ENCODE measurements at regions not wholly inside any gene's neighbourhood (a gene's known extent, or its start where the extent isn't known, plus 50 kb on each side); places are given as distances from the start of the nearest gene placed in this dataset.
"Not testable (repeated sequence)": the region's sequence is repeated elsewhere in the genome, so short reads cannot be mapped to it uniquely, and the experiment has no call there.

DNA sequence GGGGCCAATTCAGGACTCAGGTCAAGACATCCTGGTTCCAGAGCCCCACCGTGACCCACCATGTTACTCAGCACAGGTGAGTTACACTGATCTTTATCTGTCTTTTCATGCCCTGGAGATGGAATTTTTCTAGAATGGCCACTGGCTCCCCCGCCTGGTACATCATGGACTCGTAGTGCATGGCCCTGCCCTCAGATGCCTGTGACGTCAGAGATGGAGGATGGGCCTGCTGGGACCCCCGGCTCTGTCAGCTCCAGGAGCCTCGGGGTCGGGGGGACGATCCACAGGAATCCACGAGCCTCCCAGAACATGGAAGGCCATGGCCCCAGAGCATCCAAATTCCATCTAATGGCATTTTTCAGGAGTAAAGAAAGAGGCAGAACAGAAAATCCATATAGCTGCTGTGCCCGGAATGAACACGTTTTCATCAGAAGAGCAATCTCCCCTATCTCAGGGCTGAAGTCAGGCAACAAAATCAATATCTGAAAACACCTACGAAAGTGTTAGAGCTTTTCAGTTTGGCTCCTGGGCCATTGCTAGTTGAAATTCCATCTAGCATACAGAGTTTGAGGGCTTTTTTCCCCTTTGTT is 146.7 kb upstream of the SFSWAP start:
- not testable (repeated sequence) for DNase-seq (ENCODE audit: low read depth in 2 of 2)

DNA sequence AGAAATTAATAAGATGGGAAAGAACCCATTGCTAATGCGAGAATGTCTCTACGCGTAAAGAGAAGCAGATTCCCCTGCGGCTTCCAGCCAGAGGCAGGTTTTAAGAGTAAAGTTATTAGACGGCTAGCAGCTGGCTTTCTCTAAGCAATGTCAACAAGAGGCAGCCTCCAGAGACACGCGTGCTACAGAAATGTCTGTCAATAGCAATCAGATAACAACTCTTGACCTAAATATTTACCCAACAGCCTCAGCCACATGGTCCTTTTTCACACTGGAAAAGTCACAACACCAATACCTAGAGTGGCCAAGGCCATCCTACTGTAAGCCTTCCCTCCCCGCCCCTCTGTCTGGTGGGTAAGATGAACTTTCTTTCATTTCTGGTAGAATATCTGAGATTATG is 146.0 kb upstream of the SFSWAP start:
- no peak for DNase-seq (ENCODE audit: low read depth in 2 of 2)

DNA sequence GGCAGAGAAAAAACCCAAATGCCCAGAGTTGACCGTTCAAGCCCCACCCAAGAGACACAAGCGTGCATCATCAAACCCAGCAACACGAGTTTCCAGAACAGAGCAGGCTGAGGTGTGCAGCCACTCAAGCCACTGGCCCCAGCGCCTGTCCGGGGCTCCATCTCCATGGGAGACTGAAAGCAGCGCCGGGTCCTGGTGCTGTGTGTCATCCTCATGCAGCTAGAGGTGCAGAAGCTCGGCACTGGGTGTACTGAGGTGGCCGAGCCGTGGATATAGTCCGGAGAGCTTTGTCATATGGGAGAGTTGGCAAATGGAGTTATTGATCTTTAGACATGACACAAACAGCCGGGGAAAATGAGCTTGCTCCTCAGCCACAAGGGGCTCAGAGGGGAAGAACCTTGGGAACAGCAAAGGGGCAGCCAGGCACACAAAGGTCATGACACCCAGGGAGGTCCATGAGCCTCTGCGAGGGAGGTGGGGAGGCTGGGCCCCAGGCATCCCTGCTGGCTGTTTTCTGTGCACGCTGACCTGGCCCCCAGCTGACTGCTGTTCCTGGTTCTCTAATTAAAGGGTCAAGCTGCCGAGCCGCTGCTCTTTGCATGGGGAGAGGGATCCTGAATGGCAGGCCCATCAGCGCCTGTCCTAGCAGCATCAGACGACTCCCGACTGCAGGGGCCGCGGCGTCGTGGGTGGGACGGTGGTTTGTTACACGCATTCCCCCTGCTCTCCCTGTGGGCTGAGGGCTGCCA is 145.4 kb upstream of the SFSWAP start:
- DNase-seq (ENCODE audit: low read depth in 2 of 2): no peak

DNA sequence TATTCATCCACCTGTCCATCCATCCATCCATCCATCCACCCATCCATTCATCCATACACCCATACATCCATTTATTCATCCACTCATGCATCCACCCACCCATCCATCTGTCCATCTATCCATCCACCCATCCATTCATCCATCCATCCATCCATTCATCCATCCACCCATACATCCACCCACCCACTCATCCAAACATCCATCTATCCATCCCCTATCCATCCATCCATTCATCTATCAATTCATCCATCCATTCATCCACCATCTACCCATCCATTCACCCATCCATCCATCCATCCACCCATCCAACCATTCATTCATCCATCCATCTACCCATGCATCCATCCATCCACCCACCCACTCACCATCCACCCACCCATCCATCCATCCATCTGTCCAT is 142.6 kb upstream of the SFSWAP start:
- no peak for DNase-seq (ENCODE audit: low read depth in 2 of 2)

DNA sequence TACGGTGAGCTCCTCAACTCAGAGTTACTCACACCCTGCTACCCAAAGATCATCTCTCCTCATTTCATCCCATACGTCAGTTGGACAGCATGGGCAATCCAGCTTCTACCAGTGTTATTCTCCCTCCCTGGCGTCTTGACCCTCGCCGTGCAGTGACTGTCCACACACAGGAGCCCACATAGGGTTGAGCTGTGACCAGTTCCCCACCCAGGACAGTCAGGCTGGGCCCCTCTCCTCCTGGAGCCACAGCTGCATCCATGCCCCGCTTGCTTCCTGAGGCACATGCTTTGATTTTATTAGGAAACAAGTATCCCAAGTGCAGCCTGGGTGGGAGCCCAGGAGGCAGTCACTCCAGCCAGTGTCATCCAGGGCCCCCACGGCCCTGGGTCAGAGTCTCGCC is 140.3 kb upstream of the SFSWAP start:
- no peak for DNase-seq (ENCODE audit: low read depth in 2 of 2)

DNA sequence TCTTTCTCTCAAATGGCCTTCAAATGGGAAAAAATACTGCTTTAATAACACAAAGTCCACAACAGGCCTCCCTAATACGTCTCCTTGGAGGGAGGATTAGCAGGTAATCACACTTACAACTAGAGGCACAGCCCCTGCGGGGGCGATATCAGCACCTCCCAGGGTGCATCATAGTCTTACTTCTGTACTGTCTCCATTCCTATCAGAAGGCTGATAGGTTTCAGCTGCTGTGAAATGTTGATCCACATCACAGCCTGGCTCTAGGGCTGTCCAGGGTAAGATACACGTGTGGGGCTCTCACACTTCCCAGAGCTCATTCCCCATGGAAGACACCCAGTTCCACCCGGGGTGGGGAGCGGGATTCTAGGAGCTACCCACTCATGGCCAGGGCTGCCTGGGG is 139.1 kb upstream of the SFSWAP start:
- DNase-seq (ENCODE audit: low read depth in 2 of 2): no peak

DNA sequence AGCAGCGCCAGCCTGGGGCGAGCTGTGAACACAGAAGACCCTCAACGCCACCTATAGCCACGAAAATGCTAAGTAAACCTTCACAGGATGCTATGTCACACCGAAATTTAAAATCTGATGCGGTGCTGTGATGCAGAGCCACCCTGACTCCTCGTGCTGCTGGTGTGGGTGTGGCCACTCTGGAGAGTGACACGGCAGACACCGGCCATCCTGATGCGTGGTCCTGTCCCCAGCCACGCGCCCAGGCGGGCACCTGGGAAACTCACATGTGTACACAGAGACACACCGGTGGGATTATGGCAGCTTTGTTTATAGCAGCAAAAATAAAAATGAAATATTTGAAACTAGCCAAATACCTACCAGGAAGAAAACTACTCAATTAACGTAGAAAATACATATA is 138.3 kb upstream of the SFSWAP start:
- no peak for DNase-seq (ENCODE audit: low read depth in 2 of 2)

DNA sequence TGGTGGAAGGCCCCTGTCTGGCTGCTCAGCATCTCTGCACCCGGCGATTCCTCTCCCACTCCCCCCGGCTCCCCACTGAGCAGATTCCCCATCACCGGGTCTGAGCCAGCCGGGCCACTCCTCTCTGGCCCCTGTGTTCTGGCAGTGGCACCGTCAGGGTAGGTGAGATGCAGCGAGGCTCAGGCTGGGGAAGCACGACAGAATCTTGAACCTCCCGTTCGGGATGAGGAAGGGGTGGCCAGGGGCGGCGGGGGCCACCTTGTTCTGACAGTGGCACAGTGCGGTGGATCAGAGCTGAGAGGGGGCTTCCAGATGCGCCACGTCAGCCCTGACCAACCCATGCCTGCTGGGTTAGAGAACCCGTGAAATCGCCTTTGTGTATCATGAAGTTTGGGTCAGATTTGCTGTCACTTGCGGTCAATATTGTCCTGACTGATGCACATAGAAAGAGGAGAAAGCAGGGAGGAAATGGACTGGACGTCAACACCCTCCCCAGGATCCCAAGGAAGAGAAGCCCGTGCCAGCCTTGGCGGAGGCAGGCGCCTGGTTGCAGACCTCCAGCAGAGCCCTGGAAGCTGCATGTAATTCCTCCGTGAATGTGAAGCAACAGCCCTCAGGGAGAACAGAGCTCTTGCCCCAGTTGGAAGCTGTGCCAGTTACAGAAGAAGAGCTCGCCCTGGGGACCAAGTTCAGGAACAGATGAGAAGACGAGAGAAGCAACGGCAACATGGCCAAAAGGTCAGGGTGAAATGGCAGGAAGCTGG is 137.1 kb upstream of the SFSWAP start:
- DNase-seq (ENCODE audit: low read depth in 2 of 2): no peak

DNA sequence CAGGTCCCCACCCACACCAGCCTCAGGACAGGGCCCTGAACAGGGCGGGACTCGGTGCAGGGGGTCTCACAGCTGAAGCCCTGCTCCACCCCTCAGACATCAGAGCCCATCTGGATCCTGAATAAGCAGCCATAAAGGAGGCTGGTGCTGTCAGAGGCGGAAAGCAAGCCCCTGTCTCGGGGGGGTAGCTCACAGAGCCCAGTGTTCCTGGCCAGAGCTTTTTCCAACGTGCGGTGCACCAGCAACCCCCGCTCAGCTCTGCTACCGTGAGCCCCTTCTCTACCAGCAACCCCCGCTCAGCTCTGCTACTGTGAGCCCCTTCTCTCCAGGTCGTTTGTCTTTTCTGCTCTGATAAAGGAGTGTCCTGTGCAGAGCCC is 136.5 kb upstream of the SFSWAP start:
- no peak for DNase-seq (ENCODE audit: low read depth in 2 of 2)

DNA sequence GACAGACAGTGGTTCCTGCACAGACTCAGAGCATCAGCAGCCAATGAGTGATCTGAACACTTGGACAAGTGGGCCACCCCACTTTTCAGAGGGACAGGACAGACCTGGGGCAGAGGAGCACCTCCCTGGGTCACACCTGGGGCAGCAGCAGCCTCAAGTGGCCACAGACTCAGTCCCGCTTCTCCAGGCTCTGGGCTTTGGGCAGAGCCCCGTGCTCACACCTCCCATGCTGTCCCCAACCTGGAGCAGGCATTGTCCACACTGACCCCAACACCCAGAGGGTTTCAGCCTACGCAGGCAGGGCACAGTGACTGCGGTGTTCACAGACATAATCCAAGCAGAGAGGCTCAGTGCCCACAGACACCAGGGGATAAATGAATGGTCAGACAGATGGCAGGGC is 135.5 kb upstream of the SFSWAP start:
- DNase-seq (ENCODE audit: low read depth in 2 of 2): no peak

DNA sequence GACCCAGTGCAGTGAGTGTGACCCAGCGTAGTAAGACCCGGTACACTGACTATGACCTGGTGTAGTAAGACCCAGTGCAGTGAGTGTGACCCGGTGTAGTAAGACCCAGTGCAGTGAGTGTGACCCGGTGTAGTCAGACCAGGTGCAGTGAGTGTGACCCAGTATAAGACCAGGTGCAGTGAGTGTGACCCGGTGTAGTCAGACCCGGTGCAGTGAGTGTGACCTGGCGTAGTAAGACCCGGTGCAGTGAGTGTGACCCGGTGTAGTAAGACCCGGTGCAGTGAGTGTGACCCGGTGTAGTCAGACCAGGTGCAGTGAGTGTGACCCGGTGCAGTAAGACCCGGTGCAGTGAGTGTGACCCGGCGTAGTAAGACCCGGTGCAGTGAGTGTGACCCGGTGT is 134.2 kb upstream of the SFSWAP start:
- not testable (repeated sequence) for DNase-seq (ENCODE audit: low read depth in 2 of 2)

DNA sequence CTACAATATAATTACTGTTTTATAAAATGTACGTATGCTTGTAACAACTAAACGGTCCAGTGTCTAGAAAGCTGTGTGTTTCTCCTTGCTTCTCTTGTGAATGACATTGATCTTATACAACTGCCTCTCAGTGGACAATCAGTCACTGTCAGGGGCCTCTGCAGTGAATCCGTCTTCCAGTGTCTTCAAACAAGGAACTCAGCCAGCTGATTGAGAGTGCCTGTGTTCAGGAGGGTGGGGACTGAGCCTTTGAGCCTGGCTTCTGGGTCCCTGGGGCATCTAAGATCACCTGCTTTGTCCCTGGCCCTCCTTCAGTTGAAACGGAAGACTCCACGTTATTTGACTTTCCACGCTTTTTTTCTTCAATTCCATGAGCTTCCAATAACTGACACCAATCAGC is 133.1 kb upstream of the SFSWAP start:
- DNase-seq (ENCODE audit: low read depth in 2 of 2): no peak

DNA sequence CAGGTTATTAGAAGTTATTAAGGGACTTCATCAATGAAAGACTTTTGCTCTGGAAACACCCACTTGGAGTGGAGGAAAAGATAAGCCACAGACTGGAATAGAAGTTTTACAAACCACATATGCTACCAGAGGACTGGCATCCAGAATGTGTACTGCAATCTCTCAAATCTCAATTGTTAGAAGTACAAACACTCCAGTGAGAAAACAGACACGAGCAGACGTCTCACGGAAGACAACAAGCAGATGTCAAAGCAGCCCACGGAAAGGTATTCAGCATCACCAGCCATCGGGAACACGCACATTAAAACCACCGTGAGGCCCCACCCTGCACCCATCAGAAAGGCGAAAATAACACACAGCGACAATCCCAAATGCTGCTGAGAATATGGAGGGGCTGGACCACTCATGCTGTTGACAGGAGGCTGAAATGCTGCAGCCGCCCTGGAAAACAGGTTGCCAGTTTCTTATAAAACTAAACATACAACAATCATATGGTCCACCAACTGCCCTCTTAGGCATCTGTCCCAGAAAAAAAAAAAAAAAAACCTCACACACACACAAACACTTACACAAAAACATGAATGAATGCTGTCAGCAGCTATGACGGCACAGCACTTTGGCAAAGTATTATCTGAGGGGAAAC is 131.9 kb upstream of the SFSWAP start:
- DNase-seq (ENCODE audit: low read depth in 2 of 2): no peak

DNA sequence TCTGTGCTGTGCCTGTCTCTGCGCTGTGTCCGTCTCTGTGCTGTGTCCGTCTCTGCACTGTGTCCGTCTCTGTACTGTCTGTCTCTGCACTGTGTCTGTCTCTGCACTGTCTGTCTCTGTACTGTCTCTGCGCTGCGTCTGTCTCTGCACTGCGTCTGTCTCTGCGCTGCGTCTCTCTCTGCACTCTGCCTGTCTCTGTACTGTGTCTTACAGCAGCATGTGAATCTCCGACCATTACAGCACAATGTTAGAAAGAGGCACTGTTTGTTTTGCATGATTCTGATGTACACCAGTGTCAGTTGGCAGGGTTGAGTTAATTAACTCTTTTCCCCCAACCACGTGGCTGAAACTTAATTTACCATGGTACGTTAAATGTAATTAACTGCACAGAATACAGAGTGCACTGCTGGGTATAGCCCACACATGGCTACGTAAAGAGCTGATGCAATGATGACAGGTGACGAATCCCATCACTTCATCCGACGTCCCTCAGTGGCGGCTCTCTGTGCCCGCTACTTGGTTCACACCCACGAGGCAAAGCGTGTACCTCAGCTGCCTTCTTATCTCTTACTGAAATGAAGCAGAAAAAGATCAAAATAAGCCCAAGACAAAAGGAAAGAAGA is 127.7 kb upstream of the SFSWAP start:
- no peak for DNase-seq (ENCODE audit: low read depth in 2 of 2)

DNA sequence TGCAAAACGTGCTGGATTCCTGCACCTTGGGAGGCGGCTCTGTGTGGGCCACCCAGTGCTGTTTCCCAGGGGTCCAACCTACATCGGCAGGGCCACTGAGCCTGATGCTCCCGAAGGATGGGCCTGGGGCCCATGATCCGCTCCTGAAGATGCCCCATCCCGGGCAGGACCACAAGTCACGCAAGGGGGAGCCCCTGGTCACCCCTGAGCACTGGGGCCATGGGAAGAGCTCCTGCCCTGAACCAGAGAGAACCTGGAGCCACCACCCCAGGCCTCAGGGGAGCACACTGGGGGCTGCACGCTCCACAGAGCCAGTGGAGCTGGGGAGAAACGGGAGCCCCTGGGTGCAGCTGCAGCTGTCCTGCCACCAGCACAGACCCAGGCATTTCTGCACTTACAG is 124.6 kb upstream of the SFSWAP start:
- no peak for DNase-seq (ENCODE audit: low read depth in 2 of 2)

DNA sequence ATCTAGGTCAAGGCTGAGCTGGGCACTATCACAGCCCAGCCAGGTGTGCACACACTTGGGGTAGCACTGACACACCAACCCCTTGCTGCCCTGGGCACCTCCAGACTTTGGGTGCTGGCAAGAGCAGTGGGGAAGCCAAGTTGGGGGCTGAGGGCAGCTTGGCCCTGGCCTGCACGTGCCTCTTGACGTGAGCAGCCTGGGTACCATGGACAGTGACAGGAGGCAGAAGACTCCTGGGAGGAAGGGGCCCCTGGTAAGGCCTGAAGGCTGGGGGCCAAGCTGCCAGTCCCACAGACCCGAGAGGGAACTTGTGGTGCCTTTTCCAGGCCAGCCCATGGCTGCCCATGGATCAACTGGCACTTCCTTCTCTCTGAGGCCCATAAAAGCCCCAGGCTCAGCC is 124.1 kb upstream of the SFSWAP start:
- DNase-seq (ENCODE audit: low read depth in 2 of 2): no peak

DNA sequence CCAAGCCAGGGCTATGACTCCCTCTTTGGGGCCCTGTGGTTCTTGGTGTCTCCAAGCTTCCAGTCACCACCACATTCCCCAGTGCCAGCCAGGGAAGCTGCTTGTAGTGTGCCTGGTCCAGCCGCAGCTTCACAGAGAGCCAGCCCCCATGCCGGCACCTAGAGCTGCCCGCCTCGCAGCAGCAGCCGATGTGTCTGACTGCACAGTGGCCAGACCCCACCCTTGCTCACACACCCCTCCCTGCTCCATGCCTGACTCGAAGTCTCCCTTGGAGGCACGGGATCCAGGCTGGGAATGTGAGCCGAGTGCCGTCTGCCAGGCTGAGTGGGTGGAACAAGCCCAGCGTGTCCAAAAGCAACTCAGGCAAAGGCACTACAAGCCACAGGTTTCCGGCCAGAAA is 123.3 kb upstream of the SFSWAP start:
- DNase-seq (ENCODE audit: low read depth in 2 of 2): no peak

DNA sequence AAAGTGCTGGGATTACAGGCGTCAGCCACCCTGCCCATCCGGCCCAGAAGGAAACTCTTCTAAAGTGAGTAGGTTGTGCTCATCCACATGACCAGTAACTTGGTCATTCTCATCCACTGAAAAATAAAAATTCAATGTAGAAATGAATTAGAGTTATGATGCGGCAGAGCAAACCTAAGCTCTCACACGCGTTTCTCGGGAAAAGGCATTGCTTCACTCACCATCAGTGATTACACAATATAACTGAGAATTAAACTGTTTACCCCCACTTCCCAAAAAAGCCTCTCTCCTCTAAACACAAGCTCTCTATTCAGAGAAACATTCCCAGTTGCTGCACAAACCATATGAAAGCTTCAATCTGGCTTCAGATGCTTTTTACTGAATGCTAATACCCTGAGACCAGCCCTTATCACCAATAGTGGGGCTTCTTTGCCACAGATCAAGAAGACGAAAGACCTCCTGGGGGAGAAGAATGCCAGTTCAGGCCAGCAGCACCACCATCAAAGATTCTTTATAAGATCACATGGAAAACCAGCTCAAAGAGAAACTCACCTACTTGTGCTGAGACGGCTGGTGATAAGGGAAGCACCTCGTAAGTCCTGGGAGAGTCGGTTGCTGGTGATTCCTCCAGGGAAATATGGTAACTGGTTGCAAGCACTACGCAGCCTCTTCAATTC is 121.5 kb upstream of the SFSWAP start:
- DNase-seq (ENCODE audit: low read depth in 2 of 2): no peak

DNA sequence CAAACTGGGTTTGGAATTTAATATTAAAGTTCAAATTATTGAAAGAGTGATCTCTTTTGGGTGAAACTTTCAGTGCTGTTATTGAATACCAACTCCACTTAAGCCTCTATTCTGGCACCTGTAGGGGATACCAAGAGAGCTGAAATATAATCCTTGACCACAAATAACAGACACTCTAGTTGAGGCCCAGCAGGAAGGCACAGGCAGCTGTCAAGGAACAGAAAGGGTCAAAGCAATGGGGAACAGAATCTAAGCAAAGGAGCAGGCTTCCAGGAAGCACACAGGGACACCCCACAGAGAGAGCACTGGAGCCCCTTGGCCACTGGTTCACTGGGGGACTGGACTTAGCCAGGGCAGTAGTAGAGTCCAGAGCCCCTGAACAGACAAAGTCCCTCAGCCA is 120.9 kb upstream of the SFSWAP start:
- no peak for DNase-seq (ENCODE audit: low read depth in 2 of 2)

DNA sequence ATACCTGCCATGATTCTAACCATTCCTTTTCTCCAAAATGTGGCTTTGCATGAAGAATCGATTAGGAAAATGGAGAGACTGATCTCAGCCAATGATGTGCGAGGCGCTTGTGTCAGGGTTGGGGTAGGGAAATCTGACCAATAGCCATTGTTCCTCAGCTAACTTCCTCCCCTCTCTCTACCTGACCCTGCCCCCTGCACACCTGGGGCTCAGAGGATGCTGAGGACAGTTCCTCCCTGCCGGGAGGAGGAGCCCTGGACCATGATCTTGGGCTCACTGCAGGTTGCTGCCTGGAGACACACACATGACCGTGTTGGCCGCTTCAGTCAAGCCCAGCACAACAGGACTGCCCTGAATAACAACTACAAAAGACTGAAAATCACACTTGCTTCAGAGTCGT is 119.8 kb upstream of the SFSWAP start:
- DNase-seq (ENCODE audit: low read depth in 2 of 2): no peak
